ENCODE measurements at regions not wholly inside any gene's neighbourhood (a gene's known extent, or its start where the extent isn't known, plus 50 kb on each side); places are given as distances from the start of the nearest gene placed in this dataset.

- Histone ChIP-seq H3K36me3 (no peaks in the 10 kb centered on the region), H3K4me1 (no peaks in the 10 kb centered on the region), H3K9me3 (no peaks in the 10 kb centered on the region), H3K4me3 (no peak overlapping the region), H3K27ac (no peak overlapping the region), H3K27me3 (no peaks in the 10 kb centered on the region)
- TF ChIP-seq POLR2A (IDR thresholded peaks at IDR 0.05), result no peak
- TF ChIP-seq POLR2AphosphoS5 (IDR thresholded peaks at IDR 0.05; ENCODE audit: insufficient read depth in 1 of 2, low read depth in 1 of 2), result no peak
- TF ChIP-seq CTCF (IDR thresholded peaks at IDR 0.05), result no peak
- DNase-seq (ENCODE audit: extremely low spot score in 2 of 2), result no peak
- intact Hi-C loops (cut with DNase I), result no loop called here
Measured at GRCh38 chr1:37391211-37392011, 83.0 kb upstream of the ZC3H12A start.

GRCh38 chr1:37392051-37392450 is 82.3 kb upstream of the ZC3H12A start:
- no peak overlapping the region for H3K27ac ChIP-seq
- no peaks in the 10 kb centered on the region for H3K4me1 ChIP-seq
- TF ChIP-seq POLR2A (IDR thresholded peaks at IDR 0.05), result no peak
- TF ChIP-seq POLR2AphosphoS5 (IDR thresholded peaks at IDR 0.05; ENCODE audit: insufficient read depth in 1 of 2, low read depth in 1 of 2), result no peak
- no peak for TF ChIP-seq CTCF (IDR thresholded peaks at IDR 0.05)
- H3K27me3 ChIP-seq, result no peaks in the 10 kb centered on the region
- intact Hi-C loops (cut with DNase I), result no loop called here
- H3K4me3 ChIP-seq, result no peak overlapping the region
- H3K36me3 ChIP-seq, result no peaks in the 10 kb centered on the region
- H3K9me3 ChIP-seq, result no peaks in the 10 kb centered on the region
- DNase-seq (ENCODE audit: extremely low spot score in 2 of 2), result no peak

- no peaks in the 10 kb centered on the region for H3K36me3 ChIP-seq
- no peak overlapping the region for H3K4me3 ChIP-seq
- no peaks in the 10 kb centered on the region for H3K27me3 ChIP-seq
- H3K9me3 ChIP-seq, result no peaks in the 10 kb centered on the region
- no peak overlapping the region for H3K27ac ChIP-seq
- TF ChIP-seq POLR2AphosphoS5 (IDR thresholded peaks at IDR 0.05; ENCODE audit: insufficient read depth in 1 of 2, low read depth in 1 of 2) (no peak), CTCF (IDR thresholded peaks at IDR 0.05) (no peak), POLR2A (IDR thresholded peaks at IDR 0.05) (no peak)
- no peaks in the 10 kb centered on the region for H3K4me1 ChIP-seq
- no peak for DNase-seq (ENCODE audit: extremely low spot score in 2 of 2)
- intact Hi-C loops (cut with DNase I), result no loop called here
Measured at GRCh38 chr1:37393173-37394120, 80.9 kb upstream of the ZC3H12A start.

- H3K4me3 ChIP-seq, result no peak overlapping the region
- no peak overlapping the region for H3K27ac ChIP-seq
- intact Hi-C loops (cut with DNase I), result no loop called here
- no peak for DNase-seq (ENCODE audit: extremely low spot score in 2 of 2)
- H3K36me3 ChIP-seq, result no peaks in the 10 kb centered on the region
- H3K4me1 ChIP-seq, result no peaks in the 10 kb centered on the region
- H3K27me3 ChIP-seq, result no peaks in the 10 kb centered on the region
- TF ChIP-seq POLR2AphosphoS5 (IDR thresholded peaks at IDR 0.05; ENCODE audit: insufficient read depth in 1 of 2, low read depth in 1 of 2), result no peak
- no peak for TF ChIP-seq POLR2A (IDR thresholded peaks at IDR 0.05)
- no peak for TF ChIP-seq CTCF (IDR thresholded peaks at IDR 0.05)
- no peaks in the 10 kb centered on the region for H3K9me3 ChIP-seq
Measured at GRCh38 chr1:37394574-37395464, 79.6 kb upstream of the ZC3H12A start.
